KBM-7 (cell line): ENCODE measurements at regions not wholly inside any gene's neighbourhood (a gene's known extent, or its start where the extent isn't known, plus 50 kb on each side); places are given as distances from the start of the nearest gene placed in this dataset.

Source experiments
- DNase-seq: peaks from one replicate; pipeline ENCODE4 v3.0.0-alpha.2; 2015
- in situ Hi-C: fragments of 300-500 bp; cut with MboI; formaldehyde crosslinking; loops from 2 replicates; pipeline ENCODE4 v1.14.3; 2020; ENCODE audit warnings: low sequenced_read_pairs, low pct_unique_long_range_greater_than_20kb, mixed read lengths

GRCh38 chr16:86662740-86663139 is 84.4 kb downstream of the FOXL1 start:
- in situ Hi-C loops, result no loop called here
- no peak for DNase-seq

DNA sequence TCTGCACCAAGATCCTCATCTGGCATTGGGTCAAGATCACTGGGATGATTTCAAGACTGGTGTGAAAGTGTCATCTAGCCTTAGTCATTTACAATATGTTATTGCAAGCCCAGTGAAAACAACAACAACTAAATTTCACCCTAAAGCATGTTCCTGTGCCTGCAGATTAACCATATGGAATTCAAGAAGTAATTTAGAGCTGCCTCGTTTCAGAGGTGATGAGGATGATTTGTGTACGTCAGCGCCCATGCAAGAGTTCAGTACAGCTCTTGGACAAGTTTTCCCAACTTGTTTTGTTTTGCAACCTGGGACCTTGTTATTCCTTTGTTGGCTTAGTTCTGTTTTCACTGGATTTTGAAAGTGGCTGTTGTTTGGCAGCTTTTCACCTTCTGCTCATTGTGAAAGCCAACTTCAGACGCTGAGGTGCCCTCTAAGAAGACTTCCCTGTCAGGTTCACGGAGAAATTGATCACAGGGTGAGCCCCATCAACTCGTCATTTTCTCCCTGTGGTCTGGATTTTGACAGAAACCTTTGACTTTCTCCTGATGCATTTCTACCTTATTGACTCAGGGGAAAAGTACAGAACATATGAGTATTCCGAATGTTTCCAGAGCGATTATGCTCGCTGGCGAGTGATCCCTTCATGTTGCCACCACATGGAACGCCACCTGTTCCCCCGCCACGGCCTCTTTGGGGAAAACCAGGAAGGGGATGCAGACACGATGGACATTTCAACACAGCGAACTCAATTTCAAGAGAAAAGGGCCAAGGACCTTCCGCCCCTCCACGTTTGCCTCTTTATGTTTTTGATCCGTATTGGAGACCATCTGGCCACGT is 85.6 kb downstream of the FOXL1 start:
- DNase-seq, result no peak
- in situ Hi-C loops, result no loop called here

DNA sequence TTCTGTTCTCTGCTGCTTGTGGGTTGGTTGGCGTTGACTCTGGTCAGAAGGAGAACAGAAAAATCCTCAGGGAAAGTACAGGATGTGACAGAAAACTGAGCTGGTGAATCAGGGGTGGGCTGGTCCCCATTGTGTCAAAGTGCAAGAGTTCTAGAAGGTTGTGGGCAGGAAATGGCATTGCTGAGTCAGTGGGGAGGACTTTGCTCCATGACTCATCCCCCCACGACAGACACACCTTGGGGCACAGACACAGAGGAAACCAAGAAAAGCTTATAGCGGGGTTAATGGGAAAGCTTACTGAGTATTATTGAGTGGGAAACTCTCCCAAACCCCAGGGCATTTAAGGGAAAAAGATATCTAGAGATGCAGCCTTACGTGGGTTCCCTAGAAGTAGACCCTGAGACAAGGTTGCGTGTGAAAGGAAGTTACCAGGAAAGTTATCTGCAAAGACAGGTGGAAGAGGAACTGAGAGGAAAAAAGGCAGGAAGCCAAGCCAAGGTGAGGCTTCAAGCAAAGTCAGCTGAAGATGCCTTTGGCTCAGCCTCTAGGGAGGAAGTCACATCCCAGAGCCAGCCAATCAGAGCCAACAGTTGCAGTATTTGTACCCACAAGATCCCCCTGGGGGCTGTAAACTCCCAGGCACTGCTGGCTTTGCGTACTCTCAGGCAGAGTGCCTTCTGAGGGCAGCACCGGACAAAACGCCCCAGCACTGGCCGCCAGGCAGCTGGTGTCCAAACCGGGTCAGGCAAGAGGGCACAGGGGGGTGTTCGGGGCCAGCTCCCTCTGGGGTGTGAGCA is 86.4 kb downstream of the FOXL1 start:
- DNase-seq, result peak; percentile 6

DNA sequence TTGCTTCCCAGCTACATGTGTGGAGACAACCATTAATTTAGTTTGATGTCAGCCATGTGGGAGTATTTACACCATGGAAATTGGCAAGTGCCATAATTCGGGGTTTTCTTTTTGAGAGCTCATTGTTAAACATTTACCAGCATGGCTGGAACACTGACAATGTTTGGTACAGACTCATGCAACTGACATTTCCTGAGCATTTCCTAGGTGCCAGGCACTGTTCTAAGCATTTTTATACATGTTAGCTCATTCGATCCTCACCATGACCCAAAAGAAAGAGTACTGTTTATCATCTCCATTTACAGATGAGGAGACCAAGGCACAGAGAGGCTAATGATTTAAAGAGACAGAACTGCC is 86.9 kb downstream of the FOXL1 start:
- DNase-seq, result no peak
- in situ Hi-C loops, result no loop called here

More for the DNA sequence above, 86.4 kb downstream of the FOXL1 start:
- in situ Hi-C loops, result no loop called here

DNA sequence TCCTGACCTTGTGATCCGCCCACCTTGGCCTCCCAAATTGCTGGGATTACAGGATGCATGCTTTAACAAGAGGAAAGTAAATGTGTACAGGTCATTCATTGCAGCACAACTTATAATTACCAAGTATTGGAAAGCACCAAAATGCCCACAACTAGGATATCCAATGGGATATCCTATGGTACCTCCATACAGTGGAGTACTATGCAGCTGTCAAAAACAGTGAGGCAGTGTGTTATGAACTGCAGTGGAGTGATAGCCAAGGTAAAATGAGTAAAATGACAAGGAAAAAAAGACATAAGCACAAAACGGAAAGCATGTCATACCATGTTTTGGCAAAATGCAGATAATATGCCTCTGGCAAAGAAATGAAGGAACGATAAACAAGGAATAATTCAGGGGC is 87.6 kb downstream of the FOXL1 start:
- in situ Hi-C loops, result no loop called here
- DNase-seq, result no peak

DNA sequence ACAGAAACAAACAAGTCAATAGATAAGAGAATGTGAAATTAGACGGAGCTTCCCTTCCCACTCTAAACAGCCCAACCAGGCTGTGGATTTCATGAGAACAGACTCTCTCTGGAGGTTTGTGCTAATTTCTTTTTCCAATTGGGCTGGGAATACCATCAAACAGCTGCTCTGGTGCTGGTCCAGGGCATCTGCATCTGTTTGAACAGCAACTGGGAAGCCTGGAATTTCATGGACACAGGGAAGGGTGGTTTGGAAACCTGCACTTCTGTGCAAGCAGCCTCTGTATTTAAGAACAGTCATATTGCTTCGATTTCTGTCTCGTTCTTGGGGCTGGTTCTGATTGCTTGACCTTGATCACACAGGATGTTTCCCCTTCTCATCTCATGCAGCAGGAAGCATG is 88.7 kb downstream of the FOXL1 start:
- in situ Hi-C loops, result no loop called here
- no peak for DNase-seq

GRCh38 chr16:86668136-86668910 is 90.0 kb downstream of the FOXL1 start:
- in situ Hi-C loops, result no loop called here
- no peak for DNase-seq

DNA sequence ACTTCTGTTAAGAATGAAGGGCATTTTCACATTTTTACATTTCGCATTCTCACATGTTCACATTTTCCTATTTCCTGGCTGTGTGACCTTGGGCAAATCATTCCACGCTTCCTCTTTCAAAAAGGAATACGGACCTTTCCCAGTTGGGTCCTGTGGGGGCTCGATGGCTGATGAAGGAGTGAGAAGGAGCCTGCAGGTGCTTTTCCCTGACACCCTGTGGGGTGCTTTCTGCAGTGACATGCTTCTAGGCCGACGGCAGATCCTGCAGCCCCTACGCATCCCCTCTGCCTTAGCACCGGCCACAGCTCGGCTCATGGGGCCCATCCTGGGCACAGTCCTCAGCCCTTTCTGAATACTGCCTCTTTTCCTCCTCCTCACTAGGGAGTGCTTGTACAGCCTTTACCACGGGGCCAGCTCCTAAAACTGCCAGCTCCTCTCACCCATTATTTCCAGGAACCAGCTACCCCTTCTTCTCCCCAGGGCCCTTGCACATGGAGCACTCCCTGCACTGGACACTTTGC is 91.0 kb downstream of the FOXL1 start:
- no peak for DNase-seq
- in situ Hi-C loops, result no loop called here

- in situ Hi-C loops, result no loop called here
- no peak for DNase-seq
These were observed 91.8 kb downstream of the FOXL1 start for GRCh38 chr16:86669937-86670749.

DNA sequence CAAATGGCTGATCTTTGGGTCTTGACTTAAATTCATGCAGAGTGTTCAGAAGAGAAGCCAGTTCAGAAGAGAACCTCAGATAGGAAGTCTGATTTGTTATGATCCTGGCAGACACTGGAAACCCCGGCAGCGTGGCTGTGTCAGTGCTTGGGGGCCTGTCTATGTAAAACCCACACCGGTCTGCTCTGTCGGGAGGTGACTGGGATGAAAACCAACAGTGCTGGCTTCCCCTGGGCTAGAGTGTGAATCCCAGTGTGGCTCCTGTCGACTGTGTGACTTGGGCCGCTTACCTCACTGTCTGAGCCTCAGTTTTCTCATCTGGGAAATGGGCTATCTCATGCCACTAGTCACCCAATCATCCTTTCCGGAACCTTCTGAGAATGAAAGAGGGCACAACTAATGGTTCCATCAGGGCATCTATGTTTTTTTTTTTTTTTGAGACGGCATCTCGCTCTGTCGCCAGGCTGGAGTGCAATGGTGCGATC is 92.4 kb downstream of the FOXL1 start:
- DNase-seq, result no peak
- in situ Hi-C loops, result no loop called here

DNA sequence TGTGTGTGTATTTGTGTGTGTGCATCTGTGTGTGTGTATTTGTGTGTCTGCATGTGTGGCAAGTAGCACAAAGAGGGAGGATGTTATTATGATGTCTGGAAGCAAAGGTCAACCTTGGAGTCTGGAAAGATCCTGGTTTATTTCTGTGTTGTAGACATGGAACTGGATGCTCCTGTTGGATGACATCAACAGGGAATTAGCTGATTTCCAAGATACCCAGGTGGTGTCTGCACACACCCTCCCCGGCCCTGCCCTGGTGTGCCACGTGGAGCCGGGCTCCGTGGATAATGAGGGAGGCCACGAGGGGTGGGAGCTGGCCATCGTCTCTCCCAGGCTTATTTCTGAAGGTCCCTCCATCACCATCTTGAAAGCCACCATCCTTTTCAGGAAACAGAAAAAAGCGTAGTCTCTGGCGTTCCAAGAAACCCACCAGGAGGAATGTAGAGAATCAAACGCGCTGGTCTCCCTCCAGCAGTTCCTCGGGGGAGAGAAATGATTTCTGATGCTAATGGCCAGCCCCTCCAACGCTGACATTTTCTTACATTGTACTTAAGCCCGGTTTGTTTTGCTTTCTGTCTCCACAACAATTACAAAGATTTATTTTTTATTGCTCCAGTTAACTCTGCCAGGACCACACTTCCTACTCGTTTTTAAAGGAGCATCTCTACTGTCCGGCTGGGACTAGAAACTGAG is 93.3 kb downstream of the FOXL1 start:
- no peak for DNase-seq
- in situ Hi-C loops, result no loop called here

GRCh38 chr16:86672179-86672863 is 94.0 kb downstream of the FOXL1 start:
- no peak for DNase-seq

GRCh38 chr16:86673090-86673955 is 95.0 kb downstream of the FOXL1 start:
- in situ Hi-C loops, result no loop called here
- no peak for DNase-seq

More at GRCh38 chr16:86672179-86672863, 94.0 kb downstream of the FOXL1 start:
- in situ Hi-C loops, result no loop called here

- DNase-seq, result no peak
- in situ Hi-C loops, result no loop called here
These were observed 95.7 kb downstream of the FOXL1 start for GRCh38 chr16:86673956-86674453.

- in situ Hi-C loops, result no loop called here
- DNase-seq, result no peak
These were observed 97.9 kb downstream of the FOXL1 start for GRCh38 chr16:86676254-86676670.

DNA sequence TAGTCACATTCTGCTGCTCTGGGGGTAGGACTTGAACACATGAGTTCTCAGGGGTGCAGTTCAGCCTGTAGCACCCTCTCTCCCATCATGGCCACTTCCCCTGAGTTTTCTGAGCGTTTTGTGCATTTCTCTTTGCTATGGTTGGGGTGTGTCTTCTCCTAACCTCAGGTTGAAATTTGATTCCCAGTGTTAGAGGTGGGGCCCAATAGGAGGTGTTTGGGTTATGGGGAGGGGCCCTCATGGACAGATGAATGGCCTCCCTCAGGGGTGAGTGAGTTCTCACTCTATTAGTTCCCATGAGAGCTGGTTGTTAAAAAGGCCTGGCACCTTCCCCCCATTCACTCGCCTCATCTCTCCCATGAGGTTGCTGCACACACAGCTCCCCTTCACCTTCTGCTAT is 101.1 kb downstream of the FOXL1 start:
- DNase-seq, result no peak
- in situ Hi-C loops, result no loop called here
